ENCODE measurements at regions not wholly inside any gene's neighbourhood (a gene's known extent, or its start where the extent isn't known, plus 50 kb on each side); places are given as distances from the start of the nearest gene placed in this dataset.

GRCh38 chr11:42179216-42179615 lies 719.8 kb upstream of the LRRC4C start:
- no peak for DNase-seq (ENCODE audit: low spot score)

DNA sequence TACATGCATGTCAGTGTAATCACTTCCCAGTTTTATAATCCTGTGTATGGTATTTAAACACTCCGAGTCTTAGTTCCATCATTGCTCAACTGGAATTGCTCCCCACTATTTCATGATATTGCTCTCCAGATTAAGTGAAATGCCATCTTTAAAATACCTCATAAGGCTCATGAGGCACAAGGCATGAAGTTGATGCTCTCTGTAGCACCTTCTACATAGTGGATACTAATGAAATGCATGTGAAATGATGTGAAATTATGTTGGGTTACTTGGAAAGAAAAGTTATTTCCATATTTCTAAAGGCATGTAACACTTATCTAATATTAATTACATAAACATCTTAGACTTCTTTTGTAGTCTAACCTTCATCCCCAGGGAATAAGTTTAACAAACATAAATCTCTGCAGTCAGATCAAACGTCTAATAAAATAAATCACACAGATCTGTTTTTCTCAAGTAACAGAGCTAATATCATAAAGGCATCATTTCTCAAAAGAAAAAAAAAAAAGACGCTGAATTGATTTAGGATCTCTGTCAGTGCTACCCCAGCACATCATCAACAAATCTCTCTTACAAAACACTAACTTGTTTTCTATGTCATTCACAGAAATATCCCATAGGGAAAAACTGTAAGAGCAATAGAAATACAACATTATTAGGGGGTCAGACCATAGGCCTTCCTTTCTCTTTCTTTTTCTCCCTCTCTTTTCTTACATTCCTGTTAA lies 736.0 kb upstream of the LRRC4C start:
- DNase-seq (ENCODE audit: low spot score): no peak

DNA sequence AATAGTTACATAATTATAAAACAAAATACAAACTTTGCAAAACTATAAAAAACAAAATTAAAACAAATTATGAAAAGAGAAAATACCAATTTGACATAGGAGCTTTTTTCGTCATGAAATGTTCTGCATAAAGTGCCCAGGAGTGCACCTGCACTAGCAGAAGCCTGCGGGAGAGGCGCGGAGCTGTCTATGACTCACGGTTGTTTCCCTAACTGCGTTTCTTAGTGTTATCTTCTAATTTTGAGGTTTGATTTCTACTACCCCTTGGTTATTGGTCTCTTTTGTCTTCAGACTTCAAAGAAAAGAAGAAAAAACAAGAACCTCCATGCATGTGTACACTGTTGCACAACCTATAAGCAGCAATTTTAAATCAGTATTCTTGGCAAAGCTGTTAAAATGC lies 740.9 kb upstream of the LRRC4C start:
- DNase-seq (ENCODE audit: low spot score): no peak

DNA sequence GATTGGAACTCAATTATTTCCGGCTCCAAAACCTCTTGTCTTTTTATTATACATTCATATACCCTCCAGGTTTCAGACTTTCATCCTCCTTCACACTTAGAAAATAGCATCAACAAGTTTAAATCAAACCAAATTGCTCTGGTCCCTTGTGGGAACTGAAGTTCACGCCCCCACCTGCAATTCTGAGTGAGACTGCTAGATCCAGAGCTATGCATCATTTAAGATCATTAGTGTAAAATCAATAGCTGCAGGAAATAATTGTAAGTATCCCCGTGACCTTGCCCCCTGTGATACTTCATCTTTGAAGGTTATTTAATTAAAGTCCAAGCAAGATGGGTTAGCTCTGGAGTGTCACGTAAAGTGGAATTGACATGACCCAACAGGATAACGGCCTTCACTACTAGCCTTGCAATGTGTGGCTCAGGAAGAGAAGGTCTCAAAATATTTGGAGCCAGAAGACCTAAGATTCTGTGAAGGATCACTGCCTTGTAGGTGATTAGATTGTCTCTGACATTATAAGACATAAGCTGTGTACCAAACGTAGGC lies 742.2 kb upstream of the LRRC4C start:
- no peak for DNase-seq (ENCODE audit: low spot score)

DNA sequence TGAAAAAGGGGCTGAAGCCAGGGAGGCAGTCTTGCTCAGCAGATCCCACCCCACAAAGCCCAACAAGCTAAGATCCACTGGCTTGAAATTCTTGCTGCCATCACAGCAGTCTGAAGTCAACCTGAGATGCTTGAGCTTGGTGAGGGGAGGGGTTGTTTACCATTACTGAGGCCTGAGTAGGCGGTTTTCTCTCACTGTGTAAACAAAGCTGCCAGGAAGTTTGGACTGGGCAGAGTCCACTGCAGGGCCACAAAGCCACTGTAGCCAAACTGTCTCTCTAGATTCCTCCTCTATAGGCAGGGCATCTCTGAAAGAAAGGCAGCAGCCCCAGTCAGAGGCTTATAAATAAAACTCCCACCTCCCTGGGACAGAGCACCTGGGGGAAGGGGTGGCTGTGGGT lies 746.1 kb upstream of the LRRC4C start:
- no peak for DNase-seq (ENCODE audit: low spot score)

GRCh38 chr11:42225664-42226063 lies 766.2 kb upstream of the LRRC4C start:
- no peak for DNase-seq (ENCODE audit: low spot score)

DNA sequence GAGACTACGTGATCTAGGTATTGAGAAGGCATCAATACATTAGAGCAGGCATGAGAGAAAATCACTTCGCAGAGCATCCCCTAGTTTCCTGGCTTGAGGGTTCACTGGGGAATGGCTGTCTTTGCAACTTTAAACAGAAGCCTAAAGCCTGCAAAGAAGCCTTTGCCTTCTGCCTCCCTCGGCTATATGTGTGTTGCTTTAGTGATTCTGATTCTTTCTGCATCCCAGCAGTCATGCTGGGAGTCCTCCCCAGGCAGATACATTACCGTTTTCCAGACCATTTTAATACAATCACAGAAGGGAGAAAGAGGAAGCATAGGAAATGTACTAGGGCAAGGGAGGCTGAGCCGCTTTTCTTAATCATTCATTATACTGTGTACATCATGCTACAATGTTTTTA lies 773.2 kb upstream of the LRRC4C start:
- DNase-seq (ENCODE audit: low spot score): no peak

GRCh38 chr11:42234451-42234951 lies 775.0 kb upstream of the LRRC4C start:
- no peak for DNase-seq (ENCODE audit: low spot score)

DNA sequence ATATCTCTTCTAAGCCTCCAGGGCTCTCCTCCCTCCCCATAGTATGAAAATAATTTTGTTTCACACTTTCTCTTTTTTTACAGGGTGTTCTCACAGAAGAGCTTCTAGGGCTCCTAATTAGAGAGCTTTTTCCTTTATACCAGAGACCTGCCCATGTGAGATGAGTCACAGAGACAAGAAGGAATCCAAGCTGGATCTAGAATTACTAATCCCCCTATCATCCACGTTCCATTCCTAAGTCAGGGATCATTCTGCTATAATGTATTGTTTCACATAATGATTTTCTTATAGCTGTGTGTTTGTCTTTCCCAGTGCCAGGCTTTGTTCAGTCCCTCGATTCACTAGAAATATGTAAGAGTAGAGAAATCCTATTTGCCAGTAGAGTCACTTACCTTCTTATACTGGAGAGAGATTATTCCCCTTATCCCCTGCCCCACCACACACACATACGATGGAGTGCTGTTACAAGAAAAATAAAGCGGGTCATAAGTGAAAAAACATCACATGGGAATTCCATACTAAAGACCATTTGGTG lies 778.3 kb upstream of the LRRC4C start:
- DNase-seq (ENCODE audit: low spot score): no peak

- DNase-seq (ENCODE audit: low spot score): no peak
These were observed 779.7 kb upstream of the LRRC4C start for GRCh38 chr11:42239188-42239587.

DNA sequence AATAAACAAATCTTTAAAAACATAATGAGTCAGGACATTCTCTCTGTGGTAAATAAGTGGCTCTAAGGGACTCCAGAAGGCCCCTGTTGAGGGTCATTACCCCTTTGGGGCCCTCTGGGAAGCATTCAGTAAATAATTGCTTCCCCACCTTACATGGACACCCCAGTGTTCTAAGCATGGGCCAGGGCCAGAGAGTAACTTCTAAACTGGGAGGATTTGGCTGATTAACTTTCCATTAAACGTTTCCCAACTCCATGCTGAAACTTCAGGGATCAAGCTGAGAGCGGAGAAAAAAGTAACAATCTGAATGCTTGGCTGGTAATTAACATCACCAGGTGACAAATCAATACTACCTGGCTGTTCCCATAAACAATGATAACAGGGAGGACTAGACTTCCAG lies 783.9 kb upstream of the LRRC4C start:
- DNase-seq (ENCODE audit: low spot score): no peak

GRCh38 chr11:42244376-42244775 lies 784.9 kb upstream of the LRRC4C start:
- no peak for DNase-seq (ENCODE audit: low spot score)

GRCh38 chr11:42249401-42249800 lies 789.9 kb upstream of the LRRC4C start:
- DNase-seq (ENCODE audit: low spot score): no peak

GRCh38 chr11:42249956-42250355 lies 790.5 kb upstream of the LRRC4C start:
- DNase-seq (ENCODE audit: low spot score): no peak

GRCh38 chr11:42251984-42252383 lies 792.5 kb upstream of the LRRC4C start:
- no peak for DNase-seq (ENCODE audit: low spot score)

DNA sequence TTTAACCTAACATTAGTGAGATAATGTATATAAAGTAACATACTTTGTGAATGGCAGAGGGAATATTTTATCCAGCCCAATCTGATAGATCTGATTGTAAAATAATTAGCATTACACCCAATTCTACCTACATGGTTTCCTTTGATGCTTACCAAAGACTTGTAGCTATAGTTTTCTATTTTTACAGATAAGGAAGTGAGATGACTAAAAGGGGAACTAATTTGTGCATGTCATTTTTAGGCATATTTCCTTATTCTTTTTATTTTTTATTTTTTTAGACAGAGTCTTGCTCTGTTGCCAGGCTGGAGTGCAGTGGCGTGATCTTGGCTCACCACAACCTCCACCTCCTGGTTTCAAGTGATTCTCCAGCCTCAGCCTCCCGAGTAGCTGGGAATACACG lies 793.7 kb upstream of the LRRC4C start:
- no peak for DNase-seq (ENCODE audit: low spot score)

GRCh38 chr11:42255906-42256305 lies 796.5 kb upstream of the LRRC4C start:
- DNase-seq (ENCODE audit: low spot score): no peak

GRCh38 chr11:42257534-42257933 lies 798.1 kb upstream of the LRRC4C start:
- DNase-seq (ENCODE audit: low spot score): no peak

GRCh38 chr11:42265072-42265471 lies 805.6 kb upstream of the LRRC4C start:
- DNase-seq (ENCODE audit: low spot score): no peak

GRCh38 chr11:42271306-42271705 lies 811.9 kb upstream of the LRRC4C start:
- no peak for DNase-seq (ENCODE audit: low spot score)

- DNase-seq (ENCODE audit: low spot score): no peak
These were observed 814.5 kb upstream of the LRRC4C start for GRCh38 chr11:42273977-42274376.

GRCh38 chr11:42296910-42297309 lies 837.5 kb upstream of the LRRC4C start:
- DNase-seq (ENCODE audit: low spot score): no peak

DNA sequence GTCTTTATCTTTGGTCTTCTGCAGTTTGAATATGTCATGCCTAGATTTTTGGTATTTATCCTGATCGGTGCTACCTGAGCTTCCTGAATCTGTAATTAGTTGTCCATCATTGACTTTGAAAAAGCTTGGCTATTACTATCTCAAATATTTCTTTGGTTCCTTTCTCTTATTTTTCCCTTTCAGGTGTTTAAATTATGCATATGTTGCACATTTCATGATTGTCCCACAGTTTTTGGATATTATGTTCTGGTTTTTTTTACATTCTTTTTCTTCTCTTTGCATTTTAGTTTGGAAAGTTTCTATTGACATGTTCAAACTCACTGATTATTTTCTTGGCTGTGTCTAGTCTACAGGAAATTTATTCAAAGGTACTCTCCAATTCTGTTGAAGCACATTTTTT lies 840.3 kb upstream of the LRRC4C start:
- no peak for DNase-seq (ENCODE audit: low spot score)

DNA sequence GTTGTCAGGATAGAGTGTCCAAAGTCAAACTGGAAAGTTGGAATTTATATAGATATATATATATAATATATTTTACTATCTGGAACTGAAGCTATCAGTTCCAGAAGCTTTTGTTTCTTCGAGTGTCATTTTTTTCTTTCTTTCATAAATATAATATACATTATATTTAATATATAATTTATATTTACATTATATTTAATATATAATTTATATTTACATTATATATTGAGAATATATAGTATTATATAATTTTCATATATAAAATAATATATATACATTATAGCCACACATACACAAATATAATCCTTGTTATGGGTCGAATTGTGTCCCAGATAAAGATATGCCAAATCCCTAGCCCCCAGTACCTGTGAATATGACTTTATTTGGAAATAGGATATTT lies 842.3 kb upstream of the LRRC4C start:
- no peak for DNase-seq (ENCODE audit: low spot score)
